Spleen (tissue), 7 donors: ENCODE measurements at regions not wholly inside any gene's neighbourhood (a gene's known extent, or its start where the extent isn't known, plus 50 kb on each side); places are given as distances from the start of the nearest gene placed in this dataset.

Experiments used
- CTCF ChIP-seq, 11 experiments: fragments of 200-600 bp in 7 of 11; fragments of 450-650 bp in 4 of 11; sonication (generic) in 4 of 11; IDR thresholded peaks in 8 of 11; conservative IDR thresholded peaks in 3 of 11; 1 replicate in 7 of 11; 2 replicates in 4 of 11; pipeline versions ENCODE4 v1.4.0 to v1.8.0; 2016 to 2021; ENCODE audit warnings: antibody characterized with exemption in 11 of 11, inconsistent platforms in 4 of 11, mild to moderate bottlenecking in 1 of 11
- POLR2A ChIP-seq, 3 donors: fragments of 450-650 bp; IDR thresholded peaks; one replicate each; pipeline ENCODE4 v1.5.1; 2017; ENCODE audit warnings: antibody characterized with exemption in 3 of 3, mild to moderate bottlenecking in 1 of 3
- POLR2AphosphoS5 ChIP-seq, 3 donors: sonication (generic); formaldehyde crosslinking; IDR thresholded peaks; one replicate each; pipeline ENCODE4 v1.5.1; 2017; ENCODE audit warnings: antibody characterized with exemption in 3 of 3
- donor health status: DM: no; HTN: no; CAD: no; lungs with moderate emphysema.
- donor health status: DM: no; HTN: no; CAD: no.
- donor health status: DM: no; HTN: no; CAD: no.

DNA sequence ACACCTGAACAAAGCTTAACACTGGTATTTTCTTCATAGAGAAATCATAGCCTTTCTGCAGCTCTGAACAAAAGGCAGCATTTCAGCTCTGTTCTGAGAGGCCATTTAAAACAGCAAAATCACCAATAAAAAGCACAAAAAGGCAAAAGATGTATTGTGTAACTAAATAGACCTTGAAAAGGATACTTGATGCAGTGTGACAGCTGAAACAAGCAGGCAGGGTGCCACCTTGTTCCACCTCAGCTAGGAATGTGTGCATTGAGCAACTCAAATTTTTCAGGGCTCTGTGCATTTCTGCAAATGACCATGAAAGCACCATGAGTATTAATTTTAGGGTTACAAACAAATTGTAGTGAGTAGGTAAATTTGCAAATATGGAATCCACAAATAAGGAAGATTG lies 65.8 kb downstream of the RHOU start:
- TF ChIP-seq CTCF (IDR thresholded peaks at IDR 0.05 in 8 of 11, conservative IDR thresholded peaks at IDR 0.05 in 3 of 11) (no peak), POLR2A (IDR thresholded peaks at IDR 0.05) (no peak), POLR2AphosphoS5 (IDR thresholded peaks at IDR 0.05) (no peak)
